Cardiac muscle cell (in vitro differentiated cells and primary cell): ENCODE measurements at regions not wholly inside any gene's neighbourhood (a gene's known extent, or its start where the extent isn't known, plus 50 kb on each side); places are given as distances from the start of the nearest gene placed in this dataset.
"Not testable (repeated sequence)": the region's sequence is repeated elsewhere in the genome, so short reads cannot be mapped to it uniquely, and the experiment has no call there.

ENCODE experiments used
- DNase-seq, 2 donors: peaks; one replicate each; pipeline versions ENCODE4 v3.0.0 to v3.0.0-alpha.2; 2010 to 2017; ENCODE audit warnings: low read depth in 1 of 2, low spot score in 1 of 2
- H3K27ac ChIP-seq: fragments of 200-600 bp; sonication (generic); 2 replicates; pipeline ENCODE4 v1.5.1; 2016
- H3K27me3 ChIP-seq: fragments of 200-600 bp; sonication (generic); 2 replicates; pipeline ENCODE4 v1.6.0; 2016; ENCODE audit warnings: control low read depth
- H3K36me3 ChIP-seq: fragments of 200-600 bp; sonication (generic); 2 replicates; pipeline ENCODE4 v1.5.1; 2016; ENCODE audit warnings: control low read depth
- H3K4me1 ChIP-seq: fragments of 200-600 bp; sonication (generic); 2 replicates; pipeline ENCODE4 v1.8.1; 2017; ENCODE audit warnings: low read depth, mild to moderate bottlenecking, mixed run types
- H3K4me3 ChIP-seq: fragments of 200-600 bp; sonication (generic); 2 replicates; pipeline ENCODE4 v1.5.1; 2016; ENCODE audit warnings: mild to moderate bottlenecking
- H3K9me3 ChIP-seq: fragments of 200-600 bp; sonication (generic); 2 replicates; pipeline ENCODE4 v1.5.1; 2017; ENCODE audit warnings: low read depth, mild to moderate bottlenecking, control low read depth
- CTCF ChIP-seq: IDR thresholded peaks from 2 replicates; pipeline ENCODE4 v1.5.1; 2012; ENCODE audit warnings: low read depth, mild to moderate bottlenecking, low read length

- H3K27me3 ChIP-seq: no peaks in the 10 kb centered on the region
- no peaks in the 10 kb centered on the region for H3K9me3 ChIP-seq
- no peak overlapping the region for H3K4me3 ChIP-seq
- H3K36me3 ChIP-seq: no peaks in the 10 kb centered on the region
- TF ChIP-seq CTCF: no peak
- DNase-seq: no peak
- no peak overlapping the region for H3K27ac ChIP-seq
- no peaks in the 10 kb centered on the region for H3K4me1 ChIP-seq
Observed at GRCh38 chr14:89743828-89744227, 210.7 kb downstream of the EFCAB11 start.

- H3K36me3 ChIP-seq: no peaks in the 10 kb centered on the region
- H3K27me3 ChIP-seq: no peaks in the 10 kb centered on the region
- no peaks in the 10 kb centered on the region for H3K4me1 ChIP-seq
- no peak for TF ChIP-seq CTCF
- H3K4me3 ChIP-seq: no peak overlapping the region
- no peak for DNase-seq
- H3K9me3 ChIP-seq: no peaks in the 10 kb centered on the region
- no peak overlapping the region for H3K27ac ChIP-seq
Observed at GRCh38 chr14:89740241-89740640, 214.3 kb downstream of the EFCAB11 start.

GRCh38 chr14:89736881-89737280 is 217.6 kb downstream of the EFCAB11 start:
- no peak overlapping the region for H3K4me3 ChIP-seq
- TF ChIP-seq CTCF: no peak
- H3K36me3 ChIP-seq: no peaks in the 10 kb centered on the region
- DNase-seq: no peak
- no peak overlapping the region for H3K27ac ChIP-seq
- H3K9me3 ChIP-seq: no peaks in the 10 kb centered on the region
- H3K27me3 ChIP-seq: no peaks in the 10 kb centered on the region
- no peaks in the 10 kb centered on the region for H3K4me1 ChIP-seq

GRCh38 chr14:89731396-89731933 is 223.1 kb downstream of the EFCAB11 start:
- Histone ChIP-seq H3K36me3 (no peaks in the 10 kb centered on the region), H3K27ac (no peak overlapping the region), H3K27me3 (no peaks in the 10 kb centered on the region), H3K9me3 (no peaks in the 10 kb centered on the region), H3K4me3 (no peak overlapping the region), H3K4me1 (no peaks in the 10 kb centered on the region)
- DNase-seq: no peak
- TF ChIP-seq CTCF: no peak

- Histone ChIP-seq H3K9me3 (no peaks in the 10 kb centered on the region), H3K36me3 (no peaks in the 10 kb centered on the region), H3K27me3 (no peaks in the 10 kb centered on the region), H3K4me3 (no peak overlapping the region), H3K27ac (no peak overlapping the region), H3K4me1 (no peaks in the 10 kb centered on the region)
- DNase-seq: no peak
- no peak for TF ChIP-seq CTCF
Observed at GRCh38 chr14:89730687-89731086, 223.8 kb downstream of the EFCAB11 start.

GRCh38 chr14:89728964-89729363 is 225.6 kb downstream of the EFCAB11 start:
- TF ChIP-seq CTCF: no peak
- Histone ChIP-seq H3K4me3 (no peak overlapping the region), H3K27me3 (no peaks in the 10 kb centered on the region), H3K9me3 (no peaks in the 10 kb centered on the region), H3K4me1 (no peaks in the 10 kb centered on the region), H3K27ac (no peak overlapping the region), H3K36me3 (no peaks in the 10 kb centered on the region)
- no peak for DNase-seq

GRCh38 chr14:89726226-89726625 is 228.3 kb downstream of the EFCAB11 start:
- H3K36me3 ChIP-seq, DNase-seq, H3K4me1 ChIP-seq, H3K9me3 ChIP-seq, H3K27ac ChIP-seq, H3K27me3 ChIP-seq, H3K4me3 ChIP-seq: not testable (repeated sequence)
